Fibroblast of skin of right quadriceps (primary cell): ENCODE measurements at regions not wholly inside any gene's neighbourhood (a gene's known extent, or its start where the extent isn't known, plus 50 kb on each side); places are given as distances from the start of the nearest gene placed in this dataset.
"Not testable (repeated sequence)": the region's sequence is repeated elsewhere in the genome, so short reads cannot be mapped to it uniquely, and the experiment has no call there.

Experiments used
- DNase-seq: peaks from one replicate; pipeline ENCODE4 v3.0.0-alpha.2; 2013

DNA sequence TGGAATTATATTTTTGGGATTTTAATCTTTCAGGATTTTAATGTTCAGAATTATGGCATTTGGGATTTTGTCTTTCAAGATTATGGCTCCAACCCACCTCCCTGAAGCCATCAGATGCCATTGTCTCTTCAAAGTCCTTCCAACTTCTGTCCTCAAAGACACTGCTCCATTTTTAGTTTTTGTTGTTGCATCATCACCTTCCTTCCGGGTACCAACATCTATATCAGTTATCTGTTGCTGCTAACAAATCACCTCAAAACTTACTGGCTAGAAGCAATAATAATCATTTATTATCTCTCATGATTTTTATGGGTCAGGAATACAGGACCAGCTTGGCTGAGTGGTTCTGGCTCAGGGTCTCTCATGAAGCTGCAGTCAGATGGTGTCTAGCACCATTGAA, 138.8 kb upstream of the ZBED5 start:
- no peak for DNase-seq

DNA sequence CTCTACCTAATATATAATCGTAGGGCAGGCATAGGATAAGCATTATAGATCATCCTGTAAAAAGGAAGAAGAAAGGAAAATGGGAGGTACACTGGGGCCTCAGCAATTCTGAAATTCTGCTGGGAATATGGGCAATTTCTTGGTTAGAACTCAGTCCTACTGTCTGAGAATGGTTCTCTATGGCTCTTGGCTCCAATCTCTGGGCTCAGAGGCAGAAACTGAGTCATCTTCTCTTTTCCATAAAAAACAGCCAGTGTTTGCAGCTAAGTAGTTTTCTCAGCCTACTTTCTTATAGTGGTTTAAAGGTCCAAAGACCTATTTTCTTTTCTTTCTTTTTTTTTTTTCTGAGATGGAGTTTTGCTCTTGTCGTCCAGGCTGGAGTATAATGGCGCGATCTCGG, 135.8 kb upstream of the ZBED5 start:
- no peak for DNase-seq

DNA sequence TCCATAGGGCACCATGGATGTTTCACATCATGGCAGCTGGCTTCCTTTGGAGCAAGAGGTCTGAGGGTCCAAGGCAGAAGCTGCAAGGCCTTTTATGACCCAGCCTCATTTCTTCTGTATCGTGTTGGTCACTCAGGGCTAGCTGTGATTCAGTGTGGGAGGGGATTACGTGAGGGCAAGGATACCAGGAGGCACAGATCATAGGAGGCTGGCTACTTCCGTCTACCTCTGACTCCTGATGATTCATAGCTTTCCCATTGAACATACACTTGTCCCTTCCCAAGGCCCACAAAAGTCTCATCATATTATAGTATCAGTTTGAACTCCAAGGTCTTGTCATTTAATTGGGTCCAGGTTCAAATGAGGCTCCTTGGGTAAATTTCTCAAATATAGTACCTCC, 135.3 kb upstream of the ZBED5 start:
- no peak for DNase-seq

DNA sequence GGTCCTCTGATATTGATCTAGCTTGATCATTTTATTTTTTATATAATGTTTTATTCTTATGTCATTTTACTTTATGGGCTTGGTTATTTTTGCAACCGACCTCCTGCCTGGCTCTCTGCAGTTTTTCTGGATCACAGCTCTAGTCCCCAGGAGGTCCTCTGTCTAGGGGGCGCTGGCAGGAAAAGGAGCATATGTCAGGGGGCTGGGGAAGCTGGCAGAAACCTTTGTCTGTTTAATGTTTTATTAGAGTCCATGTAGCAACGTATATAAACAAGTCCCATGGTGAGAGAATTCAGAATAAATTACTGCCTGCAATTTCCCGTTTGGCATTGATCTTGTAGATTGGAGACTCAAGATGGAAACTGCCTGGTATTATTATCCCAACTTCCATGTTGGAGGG, 133.5 kb upstream of the ZBED5 start:
- DNase-seq, result no peak

DNA sequence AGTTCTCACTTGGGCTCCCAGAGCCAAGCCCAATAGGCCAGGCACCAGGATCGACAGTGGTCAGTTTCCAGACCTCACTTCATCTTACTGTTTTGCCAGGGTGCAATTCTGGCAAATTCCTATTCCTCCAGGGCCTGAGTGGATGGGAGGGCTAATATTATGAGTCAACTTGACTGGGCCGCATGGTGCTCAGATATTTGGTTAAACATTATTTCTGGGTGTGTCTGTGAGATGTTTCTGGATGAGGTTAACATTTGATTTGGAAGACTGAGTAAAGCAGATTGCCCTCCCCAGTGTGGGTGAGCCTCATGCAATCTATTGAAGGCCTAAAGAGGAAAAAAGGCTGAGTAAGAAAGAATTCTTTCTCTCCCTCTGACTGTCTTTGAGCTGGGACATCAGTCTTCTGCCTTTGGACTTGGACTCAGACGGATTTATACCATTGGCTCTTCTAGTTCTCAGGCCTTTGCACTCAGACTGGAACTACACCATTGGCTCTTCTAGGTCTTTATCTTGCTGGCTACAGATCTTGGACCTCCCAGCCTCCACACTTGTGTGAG, 132.9 kb upstream of the ZBED5 start:
- DNase-seq, result no peak

DNA sequence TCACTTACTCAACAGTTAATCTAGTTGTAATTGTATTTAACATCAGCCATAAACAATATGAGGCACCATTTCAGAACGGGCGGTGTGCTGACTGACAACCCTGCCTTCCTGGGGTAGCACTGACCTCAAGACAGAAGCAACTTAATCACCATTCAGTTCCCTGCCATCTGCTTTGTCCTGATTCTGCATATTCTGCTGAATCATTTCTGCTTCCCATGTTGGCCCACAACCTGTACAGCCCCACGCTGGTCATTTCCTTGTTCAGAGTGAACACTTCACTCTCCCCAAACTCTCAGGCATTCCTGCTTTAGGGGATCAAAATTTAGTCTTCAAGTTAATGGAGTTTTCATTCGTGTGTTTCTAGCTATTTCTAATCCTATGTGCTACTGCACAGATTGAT, 132.3 kb upstream of the ZBED5 start:
- no peak for DNase-seq

DNA sequence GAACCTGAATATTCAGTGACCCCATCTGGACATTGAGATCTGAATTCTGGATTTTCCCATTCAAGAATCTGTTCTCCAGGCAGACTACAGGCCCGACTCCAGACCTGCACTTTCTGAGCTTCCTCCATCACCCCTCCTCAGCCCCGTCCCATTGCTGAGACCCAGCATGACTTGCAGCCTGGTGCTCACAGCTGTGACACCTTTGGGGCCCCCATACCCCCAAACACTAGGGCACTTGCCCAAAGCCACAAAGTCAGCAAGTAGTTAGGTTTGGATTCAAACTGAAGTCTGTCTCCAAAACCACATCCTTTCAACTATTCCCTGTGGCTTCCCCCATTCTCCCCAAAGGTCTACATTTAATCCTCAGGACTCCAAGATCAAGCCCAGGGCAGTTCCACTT, 128.2 kb upstream of the ZBED5 start:
- no peak for DNase-seq

DNA sequence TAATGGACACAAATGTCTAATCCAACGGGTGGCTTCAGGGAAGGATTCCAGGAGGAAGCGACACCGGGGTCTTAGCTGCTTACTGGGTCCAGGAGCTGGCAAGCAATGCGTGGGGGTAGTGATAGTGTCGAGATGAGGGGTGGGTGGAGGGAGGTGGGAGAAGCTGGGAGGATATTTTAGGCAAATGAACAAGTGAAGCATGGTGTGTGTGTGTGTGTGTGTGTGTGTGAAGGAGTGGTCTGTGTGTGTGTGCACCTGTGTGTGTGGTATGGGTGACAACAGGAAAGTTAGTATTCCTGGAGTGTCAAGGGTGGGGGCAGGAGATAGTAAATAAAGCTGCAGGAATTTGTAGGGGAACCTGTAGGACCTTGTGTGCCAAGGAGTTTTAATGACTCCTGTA, 126.9 kb upstream of the ZBED5 start:
- DNase-seq, result no peak

DNA sequence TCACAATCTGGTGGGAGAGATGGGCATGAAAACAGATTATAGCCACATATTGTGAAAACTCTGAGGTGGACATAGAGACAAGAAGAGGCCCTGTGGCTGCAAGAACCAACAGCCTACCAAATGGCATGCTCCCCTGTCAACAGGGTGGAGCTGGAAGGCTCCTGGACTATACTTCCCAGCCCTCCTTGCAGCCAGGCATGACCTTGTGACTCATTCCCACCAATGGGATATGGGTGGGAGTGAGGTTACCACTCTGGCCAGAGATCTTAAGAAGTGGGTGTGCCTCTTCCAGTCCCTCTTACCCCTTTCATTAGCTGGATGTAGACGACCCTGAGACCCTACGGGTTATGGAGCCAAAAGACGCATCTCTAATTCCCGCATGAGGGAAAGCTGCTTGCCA, 126.4 kb upstream of the ZBED5 start:
- no peak for DNase-seq

DNA sequence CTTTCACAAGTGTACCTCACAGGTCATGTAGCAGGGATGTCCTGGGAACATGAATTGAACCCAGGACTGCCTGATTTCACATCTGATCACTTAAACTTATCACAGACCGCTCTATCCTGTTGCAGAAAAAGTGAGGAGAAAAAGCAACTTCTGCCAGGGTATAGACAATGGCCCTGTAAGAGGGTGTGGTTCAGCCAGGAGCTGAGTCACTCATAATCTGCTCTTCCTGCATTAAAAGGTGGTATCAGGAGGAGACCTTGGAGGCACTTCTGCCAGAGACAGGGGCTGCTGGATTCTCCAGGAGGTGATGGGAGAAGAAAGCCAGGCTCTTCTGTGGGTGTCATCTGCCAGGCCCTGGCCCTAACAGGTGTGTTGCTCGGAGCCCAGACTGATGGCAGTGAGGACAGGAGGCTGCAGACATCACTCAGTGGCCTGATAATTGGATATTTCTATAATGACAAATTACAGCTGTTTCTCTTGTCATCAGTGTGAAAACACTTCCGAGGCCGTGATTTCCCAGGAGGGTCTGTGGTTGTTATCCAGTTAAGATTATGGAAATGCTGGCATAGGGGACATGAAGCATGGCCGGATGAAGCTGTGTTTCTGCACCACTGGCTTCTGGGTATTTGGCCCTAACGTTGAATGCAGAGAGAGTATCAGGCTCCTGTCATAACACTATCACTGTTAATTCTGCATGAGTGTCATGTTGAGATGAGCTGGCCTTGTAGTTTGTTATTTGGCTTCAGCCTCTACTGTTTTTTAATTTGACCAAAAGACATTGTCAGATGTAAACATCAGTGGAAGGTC, 125.1 kb upstream of the ZBED5 start:
- DNase-seq, result no peak

DNA sequence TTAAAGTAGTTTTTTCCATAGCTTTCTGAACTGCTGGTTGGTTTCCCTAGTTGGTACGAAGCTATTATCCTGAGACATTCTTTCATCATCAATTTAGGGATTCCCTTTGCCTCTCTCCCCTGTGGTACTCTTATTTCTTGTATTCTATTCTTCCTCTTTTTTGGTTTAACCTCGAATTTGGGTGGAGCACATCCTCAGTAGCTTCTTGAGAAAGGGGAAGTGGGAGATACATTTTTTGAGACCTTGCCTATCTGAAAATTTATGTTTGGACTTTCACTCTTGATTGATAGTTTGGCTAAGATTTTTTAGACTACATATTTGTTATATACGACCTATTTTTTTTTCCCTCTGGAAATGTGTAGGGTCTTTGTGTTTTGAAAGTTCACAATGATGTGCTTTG, 121.7 kb upstream of the ZBED5 start:
- DNase-seq, result no peak

DNA sequence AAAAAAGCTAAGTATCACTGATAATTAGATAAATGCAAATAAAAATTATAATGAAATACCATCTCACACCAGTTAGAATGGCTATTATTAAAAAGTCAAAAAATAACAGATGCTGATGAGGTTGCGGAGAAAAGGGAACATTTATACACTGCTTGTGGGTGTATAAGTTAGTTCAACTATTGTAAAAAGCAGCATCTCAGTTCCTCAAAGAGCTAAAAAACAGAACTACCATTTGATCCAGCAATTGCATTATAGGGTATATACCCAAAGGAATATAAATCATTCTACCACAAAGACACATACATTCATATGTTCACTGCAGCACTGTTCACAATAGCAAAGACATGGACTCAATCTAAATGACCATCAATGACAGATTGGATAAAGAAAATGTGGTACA, 120.3 kb upstream of the ZBED5 start:
- no peak for DNase-seq

DNA sequence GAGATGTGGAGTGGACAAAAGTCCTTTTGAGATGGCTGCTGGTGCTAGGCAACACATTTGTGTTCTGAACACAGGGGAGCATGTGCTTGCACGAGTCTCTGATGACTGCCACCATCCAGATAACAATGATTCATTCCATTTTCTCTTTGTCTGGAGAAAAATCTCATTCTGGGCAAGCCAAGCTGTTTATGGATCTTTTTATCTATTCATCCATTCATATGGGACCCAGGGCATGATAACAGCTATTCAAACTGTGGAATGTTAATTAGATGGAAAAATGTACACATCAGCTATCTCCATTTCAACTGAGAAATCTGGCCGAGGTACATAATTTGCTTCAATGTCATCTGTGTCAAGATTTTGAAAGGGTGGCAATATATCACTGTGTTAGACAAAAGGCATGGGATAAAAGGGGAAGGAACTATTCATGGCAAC, 117.5 kb upstream of the ZBED5 start:
- no peak for DNase-seq

DNA sequence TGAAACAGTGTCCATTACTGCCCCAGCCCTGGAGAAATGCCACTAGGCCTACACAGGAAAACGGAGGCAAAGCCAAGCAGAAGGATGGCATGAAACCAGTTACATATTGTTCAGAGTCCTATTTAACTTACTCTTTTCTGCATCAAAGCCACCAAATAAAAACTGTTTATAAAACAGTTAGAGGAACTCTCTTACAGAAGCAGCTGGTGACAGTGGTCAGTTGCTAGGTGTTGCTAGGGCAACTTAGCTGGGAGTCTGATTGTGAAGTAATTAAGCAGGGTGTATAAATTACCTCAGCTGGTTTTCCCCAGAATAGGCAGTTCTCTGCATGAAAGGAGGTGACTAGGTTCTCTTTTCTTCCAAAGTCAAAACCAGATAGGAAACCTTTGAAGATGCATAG, 115.6 kb upstream of the ZBED5 start:
- DNase-seq, result no peak

DNA sequence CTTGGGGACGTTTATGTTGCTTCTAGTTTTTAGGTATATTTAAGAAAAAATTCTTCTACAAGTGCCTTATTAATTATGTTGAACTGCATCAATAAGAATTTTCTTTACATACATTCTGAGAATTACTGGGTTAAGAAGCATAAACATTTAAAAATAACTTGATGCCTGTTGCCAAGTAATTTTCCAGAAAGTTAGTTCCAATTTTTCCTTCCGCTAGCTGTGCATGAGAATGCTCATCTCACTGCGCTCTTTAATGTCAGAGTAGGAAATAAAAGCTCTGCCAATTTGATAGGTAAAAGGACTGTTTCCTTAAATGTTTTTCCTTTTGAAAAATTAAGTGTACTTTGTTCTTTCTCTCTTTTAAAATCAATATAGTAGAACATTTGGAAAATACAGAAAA, 113.1 kb upstream of the ZBED5 start:
- DNase-seq, result no peak

DNA sequence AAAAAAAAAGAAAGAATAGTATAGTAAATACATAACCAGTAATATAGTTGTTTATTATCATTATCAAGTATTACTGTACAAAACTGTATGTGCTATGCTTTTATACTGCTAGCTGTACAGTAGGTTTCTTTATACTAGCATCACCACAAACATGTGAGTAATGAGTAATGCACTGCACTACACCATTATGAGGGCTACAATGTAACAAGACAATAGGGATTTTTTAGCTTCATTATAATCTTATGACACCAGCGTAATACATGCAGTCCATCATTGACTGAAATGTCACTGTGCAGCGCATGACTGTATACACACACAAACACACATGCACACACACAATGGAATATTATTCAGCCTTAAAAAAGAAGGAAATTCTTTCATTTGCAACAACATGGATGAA, 111.5 kb upstream of the ZBED5 start:
- no peak for DNase-seq

DNA sequence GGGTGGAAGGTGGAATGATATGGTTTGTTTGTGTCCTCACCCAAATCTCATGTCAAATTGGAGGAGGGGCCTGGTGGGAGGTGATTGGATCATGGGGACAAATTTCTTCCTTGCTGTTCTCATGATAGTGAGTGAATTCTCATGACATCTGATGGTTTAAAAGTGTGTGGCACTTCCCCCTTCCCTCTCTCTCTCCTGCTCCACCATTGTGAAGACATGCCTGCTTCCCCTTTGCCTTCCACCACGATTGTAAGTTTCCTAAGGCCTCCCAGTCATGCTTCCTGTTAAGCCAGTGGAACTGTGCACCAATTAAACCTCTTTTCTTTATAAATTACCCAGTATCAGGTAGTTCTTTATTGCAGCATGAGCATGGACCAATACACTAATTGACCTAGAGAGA, 99.0 kb upstream of the ZBED5 start:
- not testable (repeated sequence) for DNase-seq

DNA sequence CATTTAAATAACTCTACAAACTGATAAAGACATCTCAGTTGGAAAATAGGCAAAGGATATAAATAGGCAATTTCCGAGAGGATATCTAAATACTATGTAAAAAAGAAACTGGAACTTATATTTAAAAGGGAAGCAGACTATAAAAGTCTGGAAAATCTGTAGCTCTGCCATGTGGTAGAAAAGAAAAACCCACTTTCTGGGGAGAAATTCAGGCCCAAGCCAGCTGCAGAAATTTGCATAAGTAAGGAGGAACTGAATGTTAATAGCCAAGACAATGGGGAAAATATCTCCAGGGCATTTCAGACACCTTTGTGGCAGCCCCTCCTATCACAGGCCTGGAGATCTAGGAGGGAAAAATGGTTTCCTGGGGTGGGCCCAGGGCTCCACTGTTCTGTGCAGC, 97.8 kb upstream of the ZBED5 start:
- DNase-seq, result no peak

DNA sequence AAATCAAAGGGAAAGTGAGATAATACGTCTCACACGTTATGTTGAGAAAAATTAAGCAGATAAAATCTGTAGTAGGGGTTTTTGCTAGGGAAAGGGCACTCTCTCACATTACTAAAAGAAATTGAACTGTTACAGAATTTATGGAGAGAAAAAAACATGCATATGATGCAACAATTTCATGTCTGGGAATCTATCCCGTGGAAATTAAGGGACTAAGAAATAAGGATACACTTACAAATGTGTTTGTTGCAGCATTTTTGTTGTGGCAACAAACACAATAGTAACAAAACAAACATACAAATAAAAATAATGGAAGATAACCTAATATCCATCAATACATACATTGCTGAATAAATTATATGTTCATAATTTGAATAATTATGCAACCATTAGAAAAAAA, 96.3 kb upstream of the ZBED5 start:
- DNase-seq, result no peak

DNA sequence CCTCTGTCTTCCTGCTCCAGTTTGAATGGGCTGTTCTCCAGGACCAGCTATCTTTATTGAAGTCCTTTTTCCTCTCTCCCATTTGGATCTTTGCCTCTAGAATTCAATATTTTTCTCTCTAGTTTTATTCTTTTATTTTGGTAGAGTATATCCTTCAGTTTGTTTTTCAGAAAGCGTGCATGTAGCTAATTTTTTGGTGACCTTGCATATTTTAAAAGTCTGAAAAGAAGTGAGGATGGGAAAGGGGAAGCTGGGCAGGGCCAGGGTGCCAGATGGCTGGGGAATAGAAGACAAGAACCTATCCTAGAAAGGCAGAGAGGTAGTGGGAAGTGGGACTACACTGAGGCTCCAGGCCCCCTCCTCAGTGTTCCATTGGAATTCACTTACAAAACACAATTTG, 95.0 kb upstream of the ZBED5 start:
- DNase-seq, result no peak

DNA sequence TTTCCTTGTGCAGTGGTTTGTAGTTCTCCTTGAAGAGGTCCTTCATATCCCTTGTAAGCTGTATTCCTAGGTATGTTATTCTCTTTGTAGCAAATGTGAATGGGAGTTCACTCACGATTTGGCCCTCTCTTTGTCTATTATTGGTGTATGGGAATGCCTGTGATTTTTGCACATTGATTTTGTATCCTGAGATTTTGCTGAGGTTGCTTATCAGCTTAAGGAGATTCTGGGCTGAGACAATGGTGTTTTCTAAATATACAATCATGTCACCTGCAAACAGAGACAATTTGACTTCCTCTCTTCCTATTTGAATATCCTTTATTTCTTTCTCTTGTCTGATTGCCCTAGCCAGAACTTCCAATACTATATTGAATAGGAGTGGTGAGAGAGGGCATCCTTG, 90.1 kb upstream of the ZBED5 start:
- DNase-seq, result not testable (repeated sequence)

DNA sequence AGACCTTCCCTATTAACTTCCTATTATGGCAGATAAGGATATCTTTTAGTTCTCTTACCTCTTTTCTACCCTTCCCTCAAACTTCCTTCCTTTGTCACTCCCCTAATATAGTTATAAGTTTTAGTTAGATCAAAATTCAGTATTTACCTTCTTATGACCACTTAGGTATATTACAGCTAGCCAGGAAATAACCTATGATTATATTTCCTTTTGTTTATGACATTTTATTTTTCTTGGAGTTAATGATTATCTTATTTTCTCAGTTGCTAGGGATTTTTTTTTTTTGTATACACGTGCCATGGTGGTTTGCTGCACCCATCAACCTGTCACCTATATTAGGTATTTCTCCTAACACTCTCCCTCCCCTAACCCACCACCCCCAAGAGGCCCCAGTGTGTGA, 88.2 kb upstream of the ZBED5 start:
- DNase-seq, result no peak

DNA sequence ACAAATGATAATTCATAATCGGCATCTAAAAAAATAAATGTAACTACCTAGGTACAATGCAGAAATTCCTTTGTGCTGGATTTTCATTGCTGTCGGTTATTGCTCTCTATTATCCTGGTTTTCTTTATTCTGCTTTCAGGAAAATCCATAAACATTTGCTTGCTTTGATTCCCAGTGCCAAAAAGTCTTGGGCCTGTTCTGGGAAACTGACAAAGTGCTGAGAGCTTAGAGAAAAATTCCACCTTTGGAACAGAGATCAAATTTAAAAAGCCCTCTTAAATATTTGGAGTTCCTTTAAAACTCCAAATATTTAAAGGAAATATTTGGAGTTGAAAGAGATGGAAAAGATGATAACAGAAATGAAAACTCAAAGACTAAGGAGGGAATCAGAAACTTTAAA, 87.3 kb upstream of the ZBED5 start:
- no peak for DNase-seq

DNA sequence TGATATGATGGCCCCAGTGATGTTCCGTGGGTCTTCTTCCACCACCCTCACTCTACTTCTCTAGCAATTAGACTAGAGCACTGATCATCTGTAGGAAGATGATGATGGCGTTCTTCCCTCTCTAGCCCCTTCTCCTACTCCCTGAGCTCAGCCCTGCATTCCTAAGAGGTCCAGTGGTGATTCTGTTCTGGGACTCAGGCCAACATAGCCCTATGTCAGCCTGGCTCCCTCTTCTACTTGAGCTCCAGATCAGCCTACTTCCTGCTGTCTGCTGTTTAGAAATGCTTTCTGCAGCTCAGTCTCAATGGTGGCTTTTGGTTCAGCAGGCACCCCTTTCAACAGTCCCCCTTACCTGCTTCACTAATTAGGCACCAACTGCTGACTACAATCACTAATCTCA, 86.1 kb upstream of the ZBED5 start:
- peak; percentile 20 for DNase-seq

DNA sequence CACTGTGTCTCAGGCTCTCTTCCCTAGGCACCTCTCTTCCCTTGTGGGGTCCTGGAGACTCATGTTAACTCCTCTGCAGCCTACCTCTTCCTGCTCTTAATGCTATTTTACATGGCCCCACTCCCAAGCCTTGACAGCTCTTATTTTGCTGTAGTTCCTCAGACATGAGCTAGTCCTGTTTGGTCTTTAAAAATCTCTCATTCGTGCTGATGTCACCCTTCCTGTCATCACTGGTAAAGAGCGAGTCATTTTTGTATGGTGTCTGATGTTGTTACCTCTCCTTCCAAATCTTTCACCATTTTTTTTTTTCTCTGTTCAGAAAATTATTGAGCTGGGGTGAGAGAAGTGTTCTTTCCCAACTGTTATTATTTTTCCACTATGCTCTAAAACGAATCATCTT, 84.8 kb upstream of the ZBED5 start:
- DNase-seq, result peak; percentile 31
